Glutamatergic neuron (in vitro differentiated cells): ENCODE measurements at regions not wholly inside any gene's neighbourhood (a gene's known extent, or its start where the extent isn't known, plus 50 kb on each side); places are given as distances from the start of the nearest gene placed in this dataset.
"Not testable (repeated sequence)": the region's sequence is repeated elsewhere in the genome, so short reads cannot be mapped to it uniquely, and the experiment has no call there.

Experiments
- DNase-seq: peaks from one replicate; pipeline ENCODE4 v3.0.0; 2022
- H3K27ac Mint-ChIP-seq: one replicate; pipeline ENCODE4 v1.8.0; 2020; ENCODE audit warnings: mild to moderate bottlenecking, mixed read lengths, inconsistent platforms; ENCODE audit not compliant: unreplicated experiment
- H3K27me3 Mint-ChIP-seq: one replicate; pipeline ENCODE4 v1.8.0; 2020; ENCODE audit warnings: mild to moderate bottlenecking, moderate library complexity, mixed read lengths, inconsistent platforms; ENCODE audit not compliant: unreplicated experiment
- H3K36me3 Mint-ChIP-seq: one replicate; pipeline ENCODE4 v1.8.0; 2020; ENCODE audit warnings: mild to moderate bottlenecking, mixed read lengths, inconsistent platforms; ENCODE audit not compliant: unreplicated experiment
- H3K4me1 Mint-ChIP-seq: one replicate; pipeline ENCODE4 v1.8.0; 2020; ENCODE audit warnings: mild to moderate bottlenecking, low read depth, mixed read lengths, inconsistent platforms; ENCODE audit not compliant: unreplicated experiment
- H3K4me3 Mint-ChIP-seq: one replicate; pipeline ENCODE4 v1.8.0; 2020; ENCODE audit warnings: mild to moderate bottlenecking, mixed read lengths, inconsistent platforms; ENCODE audit not compliant: unreplicated experiment
- H3K9me3 Mint-ChIP-seq: one replicate; pipeline ENCODE4 v1.8.0; 2020; ENCODE audit warnings: mild to moderate bottlenecking, moderate library complexity, mixed read lengths, inconsistent platforms; ENCODE audit not compliant: unreplicated experiment
- CTCF ChIP-seq: fragments of 200-600 bp; sonication (generic); IDR thresholded peaks from one replicate; pipeline ENCODE4 v1.5.0; 2021; ENCODE audit not compliant: partially characterized antibody, unreplicated experiment

GRCh38 chr22:47351836-47352579, 589.6 kb downstream of the TBC1D22A start:
- no peak overlapping the region for H3K27ac Mint-ChIP-seq
- H3K27me3 Mint-ChIP-seq = peaks cover 4% of the 10 kb centered on the region
- no peaks in the 10 kb centered on the region for H3K4me1 Mint-ChIP-seq

GRCh38 chr22:47346287-47346686, 583.8 kb downstream of the TBC1D22A start:
- DNase-seq, H3K4me1 Mint-ChIP-seq, H3K27me3 Mint-ChIP-seq, H3K4me3 Mint-ChIP-seq, H3K36me3 Mint-ChIP-seq, H3K27ac Mint-ChIP-seq: not testable (repeated sequence)
- peaks cover 28% of the 10 kb centered on the region for H3K9me3 Mint-ChIP-seq

More at GRCh38 chr22:47351836-47352579, 589.6 kb downstream of the TBC1D22A start:
- no peak for TF ChIP-seq CTCF
- Mint-ChIP-seq H3K36me3 (peaks cover 6% of the 10 kb centered on the region), H3K4me3 (no peak overlapping the region), H3K9me3 (peaks cover 23% of the 10 kb centered on the region)
- DNase-seq = no peak

- no peak overlapping the region for H3K27ac Mint-ChIP-seq
- H3K9me3 Mint-ChIP-seq = peaks cover 27% of the 10 kb centered on the region
- peaks cover 3% of the 10 kb centered on the region for H3K27me3 Mint-ChIP-seq
These were observed 582.6 kb downstream of the TBC1D22A start for GRCh38 chr22:47345025-47345424.

GRCh38 chr22:47344414-47344813, 582.0 kb downstream of the TBC1D22A start:
- H3K4me3 Mint-ChIP-seq = no peak overlapping the region
- DNase-seq = no peak
- H3K27me3 Mint-ChIP-seq = peaks cover 3% of the 10 kb centered on the region
- no peak for TF ChIP-seq CTCF
- H3K4me1 Mint-ChIP-seq = no peaks in the 10 kb centered on the region
- H3K27ac Mint-ChIP-seq = no peak overlapping the region
- H3K36me3 Mint-ChIP-seq = peaks cover 7% of the 10 kb centered on the region
- H3K9me3 Mint-ChIP-seq = peaks cover 26% of the 10 kb centered on the region

More at GRCh38 chr22:47345025-47345424, 582.6 kb downstream of the TBC1D22A start:
- Mint-ChIP-seq H3K4me1 (no peaks in the 10 kb centered on the region), H3K4me3 (no peak overlapping the region), H3K36me3 (peaks cover 7% of the 10 kb centered on the region)
- TF ChIP-seq CTCF = no peak
- no peak for DNase-seq

- no peak for TF ChIP-seq CTCF
- H3K4me3 Mint-ChIP-seq = no peak overlapping the region
These were observed 581.2 kb downstream of the TBC1D22A start for GRCh38 chr22:47343611-47344010.

More at GRCh38 chr22:47343611-47344010, 581.2 kb downstream of the TBC1D22A start:
- Mint-ChIP-seq H3K4me1 (no peaks in the 10 kb centered on the region), H3K27me3 (peaks cover 5% of the 10 kb centered on the region), H3K36me3 (peaks cover 7% of the 10 kb centered on the region), H3K27ac (no peak overlapping the region), H3K9me3 (peaks cover 27% of the 10 kb centered on the region)
- DNase-seq = no peak
